ENCODE measurements at regions not wholly inside any gene's neighbourhood (a gene's known extent, or its start where the extent isn't known, plus 50 kb on each side); places are given as distances from the start of the nearest gene placed in this dataset.

DNA sequence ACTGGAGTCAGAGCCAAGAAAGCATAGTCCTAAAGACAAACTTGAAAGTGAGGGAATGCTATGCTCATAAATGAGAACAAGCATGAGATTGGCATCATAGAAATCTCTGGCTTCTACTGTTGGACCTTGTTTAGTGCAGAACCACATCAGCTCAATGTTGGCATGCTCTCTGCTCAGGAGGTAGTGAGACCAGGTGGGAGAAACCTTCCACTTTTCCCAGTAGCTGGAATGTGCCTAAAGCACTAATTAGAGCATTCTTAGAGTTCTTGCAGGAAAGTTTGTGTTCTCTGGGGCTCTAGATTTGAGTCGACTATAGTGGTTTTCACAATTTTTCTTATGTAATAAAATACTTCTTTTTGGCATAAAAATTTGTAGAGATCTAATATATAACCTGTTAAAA lies 159.7 kb upstream of the PRICKLE1 start:
- Histone ChIP-seq H3K79me2 (no peaks in the 10 kb centered on the region), H3K27ac (no peak overlapping the region), H3K9me3 (ENCODE audit: low read depth) (no peaks in the 10 kb centered on the region), H3K9me2 (replicated peaks; ENCODE audit: insufficient read depth) (no peaks in the 10 kb centered on the region), H3K4me3 (no peak overlapping the region), H4K20me1 (ENCODE audit: insufficient read depth, poor library complexity, severe bottlenecking) (no peaks in the 10 kb centered on the region), H3K4me2 (no peak overlapping the region), H3K27me3 (no peaks in the 10 kb centered on the region), H3K4me1 (ENCODE audit: insufficient read depth) (peaks cover 11% of the 10 kb centered on the region), H3K36me3 (replicated peaks; ENCODE audit: insufficient read depth, low read depth) (no peaks in the 10 kb centered on the region), H2AFZ (no peak overlapping the region)
- WGBS (ENCODE audit: low lambda C conversion rate, missing lambda C conversion rate) = 85% methylated on average over 1 of the region's 1 CpG
- TF ChIP-seq, protein P1, sequence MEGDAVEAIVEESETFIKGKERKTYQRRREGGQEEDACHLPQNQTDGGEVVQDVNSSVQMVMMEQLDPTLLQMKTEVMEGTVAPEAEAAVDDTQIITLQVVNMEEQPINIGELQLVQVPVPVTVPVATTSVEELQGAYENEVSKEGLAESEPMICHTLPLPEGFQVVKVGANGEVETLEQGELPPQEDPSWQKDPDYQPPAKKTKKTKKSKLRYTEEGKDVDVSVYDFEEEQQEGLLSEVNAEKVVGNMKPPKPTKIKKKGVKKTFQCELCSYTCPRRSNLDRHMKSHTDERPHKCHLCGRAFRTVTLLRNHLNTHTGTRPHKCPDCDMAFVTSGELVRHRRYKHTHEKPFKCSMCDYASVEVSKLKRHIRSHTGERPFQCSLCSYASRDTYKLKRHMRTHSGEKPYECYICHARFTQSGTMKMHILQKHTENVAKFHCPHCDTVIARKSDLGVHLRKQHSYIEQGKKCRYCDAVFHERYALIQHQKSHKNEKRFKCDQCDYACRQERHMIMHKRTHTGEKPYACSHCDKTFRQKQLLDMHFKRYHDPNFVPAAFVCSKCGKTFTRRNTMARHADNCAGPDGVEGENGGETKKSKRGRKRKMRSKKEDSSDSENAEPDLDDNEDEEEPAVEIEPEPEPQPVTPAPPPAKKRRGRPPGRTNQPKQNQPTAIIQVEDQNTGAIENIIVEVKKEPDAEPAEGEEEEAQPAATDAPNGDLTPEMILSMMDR (IDR thresholded peaks at IDR 0.05; ENCODE audit: poor library complexity) = no peak
- DNase-seq (ENCODE audit: low spot score) = no peak

DNA sequence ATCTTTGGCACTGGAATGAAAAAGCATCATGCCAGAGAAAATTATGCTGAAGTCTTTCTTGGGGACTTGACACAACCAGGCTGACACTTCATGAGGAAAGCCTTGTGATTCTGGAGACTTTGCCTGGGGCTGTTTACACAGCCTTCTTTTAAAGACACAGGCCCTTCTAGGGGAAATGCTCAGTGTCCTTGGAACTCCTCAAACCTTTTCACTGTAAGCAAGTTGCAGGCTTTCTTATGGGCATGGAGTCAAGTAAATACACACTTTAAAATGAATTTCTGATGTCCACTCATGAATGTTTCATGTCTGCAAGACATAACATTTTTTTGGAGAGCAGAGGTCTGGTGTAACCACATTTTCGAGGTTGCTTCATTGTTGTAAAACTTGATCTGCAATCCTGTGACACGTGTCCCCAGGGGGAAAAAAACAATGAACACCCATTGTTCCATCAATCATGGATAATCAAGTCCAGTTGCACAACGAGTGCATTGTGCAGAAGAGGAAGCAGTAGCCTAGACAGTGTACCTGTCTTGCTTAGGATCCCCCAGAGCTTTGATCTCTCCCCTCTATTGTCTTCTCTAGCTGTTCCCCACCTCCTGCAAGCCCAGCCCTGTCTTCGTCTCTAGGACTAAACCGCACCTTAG lies 155.1 kb upstream of the PRICKLE1 start:
- H2AFZ ChIP-seq = no peak overlapping the region
- no peaks in the 10 kb centered on the region for H3K36me3 ChIP-seq (replicated peaks; ENCODE audit: insufficient read depth, low read depth)
- H3K4me3 ChIP-seq = no peak overlapping the region
- H3K79me2 ChIP-seq = no peaks in the 10 kb centered on the region
- 46% methylated on average over 5 of the region's 5 CpGs for WGBS (ENCODE audit: low lambda C conversion rate, missing lambda C conversion rate)
- no peaks in the 10 kb centered on the region for H3K9me2 ChIP-seq (replicated peaks; ENCODE audit: insufficient read depth)
- peak overlapping the region; percentile 1 for H3K27ac ChIP-seq
- no peaks in the 10 kb centered on the region for H3K9me3 ChIP-seq (ENCODE audit: low read depth)
- DNase-seq (ENCODE audit: low spot score) = peak; percentile 71
- no peaks in the 10 kb centered on the region for H4K20me1 ChIP-seq (ENCODE audit: insufficient read depth, poor library complexity, severe bottlenecking)
- H3K4me2 ChIP-seq = no peak overlapping the region
- no peak for TF ChIP-seq EZH2phosphoT487 (IDR thresholded peaks at IDR 0.05; ENCODE audit: low read depth, severe bottlenecking, unreplicated experiment)
- TF ChIP-seq, protein P1 (IDR thresholded peaks at IDR 0.05; ENCODE audit: poor library complexity) = no peak
- no peak for TF ChIP-seq EZH2 (IDR thresholded peaks at IDR 0.05; ENCODE audit: borderline replicate concordance)
- no peaks in the 10 kb centered on the region for H3K27me3 ChIP-seq
- H3K4me1 ChIP-seq (ENCODE audit: insufficient read depth) = peaks cover 20% of the 10 kb centered on the region

DNA sequence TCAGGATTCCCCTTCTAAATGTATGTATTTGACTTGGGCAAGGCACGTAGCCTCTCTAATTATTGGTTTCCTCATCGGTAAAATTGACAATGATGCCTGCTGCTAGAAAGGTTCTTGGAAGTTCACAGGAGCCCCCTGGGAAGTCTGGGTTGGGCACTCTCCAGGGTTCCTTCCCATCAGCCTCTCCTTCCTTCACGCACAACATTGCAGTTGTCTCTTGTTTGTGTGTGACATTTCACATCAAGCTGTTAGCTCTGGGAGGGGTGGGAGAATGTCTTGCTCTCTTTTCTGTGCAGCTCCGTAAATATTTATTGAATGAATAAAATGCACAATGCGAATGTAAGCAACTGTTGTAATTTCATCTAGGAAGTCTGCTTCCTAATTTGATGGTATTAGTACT lies 153.2 kb upstream of the PRICKLE1 start:
- H3K9me2 ChIP-seq (replicated peaks; ENCODE audit: insufficient read depth) = no peaks in the 10 kb centered on the region
- TF ChIP-seq EZH2 (IDR thresholded peaks at IDR 0.05; ENCODE audit: borderline replicate concordance) (no peak), EZH2phosphoT487 (IDR thresholded peaks at IDR 0.05; ENCODE audit: low read depth, severe bottlenecking, unreplicated experiment) (no peak)
- TF ChIP-seq, protein P1 (IDR thresholded peaks at IDR 0.05; ENCODE audit: poor library complexity) = no peak
- no peak for DNase-seq (ENCODE audit: low spot score)
- 61% methylated on average over 5 of the region's 5 CpGs for WGBS (ENCODE audit: low lambda C conversion rate, missing lambda C conversion rate)
- no peak overlapping the region for H3K4me2 ChIP-seq
- peak overlapping the region; percentile 68 for H3K27ac ChIP-seq
- H3K4me3 ChIP-seq = no peak overlapping the region
- H4K20me1 ChIP-seq (ENCODE audit: insufficient read depth, poor library complexity, severe bottlenecking) = no peaks in the 10 kb centered on the region
- H3K4me1 ChIP-seq (ENCODE audit: insufficient read depth) = peaks cover 27% of the 10 kb centered on the region
- H2AFZ ChIP-seq = no peak overlapping the region
- no peaks in the 10 kb centered on the region for H3K9me3 ChIP-seq (ENCODE audit: low read depth)
- no peaks in the 10 kb centered on the region for H3K36me3 ChIP-seq (replicated peaks; ENCODE audit: insufficient read depth, low read depth)
- no peaks in the 10 kb centered on the region for H3K27me3 ChIP-seq
- no peaks in the 10 kb centered on the region for H3K79me2 ChIP-seq
